Activated T-cell treated with anti-CD3 and anti-CD28 coated beads, Interleukin-2, amount 50 U/mL, for 4 hours (primary cell): ENCODE measurements at regions not wholly inside any gene's neighbourhood (a gene's known extent, or its start where the extent isn't known, plus 50 kb on each side); places are given as distances from the start of the nearest gene placed in this dataset.

Source experiments
- ATAC-seq, 2 donors: fragments of 200-7000 bp; cut with Tn5 transposase; one replicate each; pipeline ENCODE4 v1.10.0; 2021
- DNase-seq: peaks from one replicate; pipeline ENCODE4 v3.0.0-alpha.2; 2020
- H3K27me3 Mint-ChIP-seq: one replicate; pipeline ENCODE4 v1.8.0; 2021; ENCODE audit warnings: low read depth, mixed read lengths
- H3K36me3 Mint-ChIP-seq: one replicate; pipeline ENCODE4 v1.8.0; 2022; ENCODE audit warnings: mixed read lengths; ENCODE audit not compliant: insufficient read depth
- H3K4me1 Mint-ChIP-seq: one replicate; pipeline ENCODE4 v1.8.0; 2021; ENCODE audit warnings: low read depth, mixed read lengths
- H3K4me3 Mint-ChIP-seq: one replicate; pipeline ENCODE4 v1.8.0; 2021; ENCODE audit warnings: mild to moderate bottlenecking, moderate library complexity, mixed read lengths
- H3K9me3 Mint-ChIP-seq: one replicate; pipeline ENCODE4 v1.8.0; 2021; ENCODE audit warnings: mixed read lengths

DNA sequence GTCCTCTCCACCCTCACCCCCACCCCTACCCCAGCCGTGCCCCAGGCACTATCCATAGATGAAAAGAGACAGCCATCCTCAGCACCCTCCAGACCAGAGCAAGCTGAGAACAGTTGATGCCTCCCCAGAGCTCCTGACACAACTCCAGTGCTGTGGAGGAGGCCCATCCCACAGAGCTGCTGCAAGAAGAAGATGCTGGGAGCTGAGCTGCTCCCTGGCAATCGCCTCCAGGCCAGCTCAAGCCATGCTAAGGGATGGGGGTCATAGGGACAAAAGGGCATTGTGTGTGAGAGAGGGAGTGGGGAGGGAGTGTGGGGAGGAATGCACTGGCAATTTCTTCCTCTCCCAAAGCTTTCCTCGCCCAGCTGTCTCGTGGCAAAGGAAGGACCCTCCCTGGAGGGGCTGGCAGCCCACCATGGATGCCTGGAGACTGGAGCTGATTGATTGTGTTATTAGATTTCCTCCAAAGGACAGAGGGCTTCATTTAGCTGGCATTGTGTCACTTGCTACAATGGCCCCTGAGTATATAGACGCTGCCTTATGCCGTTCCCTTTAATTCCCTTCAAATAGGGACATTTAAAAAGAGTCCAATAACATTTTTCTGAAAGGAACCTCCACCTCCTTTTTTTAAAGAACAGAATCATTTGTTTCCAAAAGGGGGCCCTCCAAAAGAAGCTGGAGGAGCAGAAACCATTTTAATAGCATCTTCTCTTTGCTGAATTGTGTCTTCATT lies 476.4 kb downstream of the FOXO1 start:
- DNase-seq: no peak
- peak overlapping the region; percentile 53 for H3K4me3 Mint-ChIP-seq
- ATAC-seq: peak; percentile 0 to 2
- peaks cover 78% of the 10 kb centered on the region for H3K4me1 Mint-ChIP-seq
- no peaks in the 10 kb centered on the region for H3K36me3 Mint-ChIP-seq
- H3K27me3 Mint-ChIP-seq: no peaks in the 10 kb centered on the region
- H3K9me3 Mint-ChIP-seq: no peaks in the 10 kb centered on the region

DNA sequence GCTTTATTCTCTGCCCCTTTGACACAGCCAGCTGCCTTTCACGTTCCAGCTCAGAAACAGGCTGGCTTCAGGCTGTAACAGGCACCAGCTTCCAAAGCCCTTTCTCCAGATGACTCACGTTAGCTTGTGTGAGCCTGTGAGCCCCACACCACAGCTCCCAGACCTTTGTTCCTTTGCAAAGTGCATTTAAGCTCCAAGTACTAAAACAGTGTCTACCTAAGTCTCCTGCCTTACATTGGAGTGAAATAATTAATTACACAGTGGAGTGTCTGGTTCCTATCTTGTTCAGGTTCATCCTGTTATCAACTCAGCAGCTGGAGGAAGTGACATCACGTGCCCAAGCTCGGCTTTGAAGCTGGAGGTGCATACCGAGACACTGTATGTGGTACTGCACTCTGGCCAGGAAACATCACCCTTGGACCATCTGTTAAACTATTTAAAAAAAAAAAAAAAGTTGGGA lies 475.8 kb downstream of the FOXO1 start:
- no peaks in the 10 kb centered on the region for H3K9me3 Mint-ChIP-seq
- peaks cover 72% of the 10 kb centered on the region for H3K4me1 Mint-ChIP-seq
- ATAC-seq (peak; percentile 33 to 38), DNase-seq (peak; percentile 56)
- H3K4me3 Mint-ChIP-seq: peak overlapping the region; percentile 53
- no peaks in the 10 kb centered on the region for H3K27me3 Mint-ChIP-seq
- no peaks in the 10 kb centered on the region for H3K36me3 Mint-ChIP-seq

DNA sequence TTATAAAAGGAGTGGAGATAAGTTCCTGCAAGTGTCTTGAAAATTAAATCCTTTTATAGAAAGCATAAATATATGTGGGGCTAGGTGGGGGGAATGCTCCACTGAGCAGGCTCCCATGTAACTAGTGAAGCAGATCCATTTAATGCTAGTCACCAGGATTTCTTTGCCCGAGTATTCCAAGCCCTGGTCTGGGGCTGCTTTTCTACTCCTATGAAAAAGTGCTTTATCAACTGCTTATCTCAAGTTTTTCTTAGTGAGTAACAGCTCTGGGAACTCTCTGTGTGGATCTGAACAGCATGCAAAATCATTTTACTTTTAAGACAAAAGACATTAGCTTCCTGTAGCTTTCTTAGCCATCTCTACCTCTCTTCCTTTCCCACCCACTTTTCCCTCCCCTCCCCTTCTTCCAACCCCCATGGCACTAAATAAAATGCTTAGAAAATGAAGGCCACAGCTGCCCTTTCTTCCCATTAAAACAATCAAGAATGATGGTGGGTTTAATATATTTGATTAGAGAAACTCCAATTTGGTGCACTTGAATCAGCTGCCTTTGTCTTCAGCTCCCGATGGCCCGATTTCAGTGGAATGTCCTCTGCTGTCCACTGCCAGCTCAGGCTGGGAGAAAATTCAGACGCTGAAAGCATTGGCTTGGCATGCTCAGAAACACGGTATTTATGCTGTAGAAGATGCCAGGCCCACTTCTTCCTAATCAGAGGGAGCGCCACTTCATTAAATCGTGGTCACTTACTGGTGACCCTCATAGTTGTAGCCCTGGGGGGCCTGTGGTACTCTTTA lies 475.1 kb downstream of the FOXO1 start:
- DNase-seq (no peak), ATAC-seq (no peak)
- Mint-ChIP-seq H3K4me3 (no peak overlapping the region), H3K27me3 (no peaks in the 10 kb centered on the region), H3K4me1 (peaks cover 66% of the 10 kb centered on the region), H3K9me3 (no peaks in the 10 kb centered on the region), H3K36me3 (no peaks in the 10 kb centered on the region)

DNA sequence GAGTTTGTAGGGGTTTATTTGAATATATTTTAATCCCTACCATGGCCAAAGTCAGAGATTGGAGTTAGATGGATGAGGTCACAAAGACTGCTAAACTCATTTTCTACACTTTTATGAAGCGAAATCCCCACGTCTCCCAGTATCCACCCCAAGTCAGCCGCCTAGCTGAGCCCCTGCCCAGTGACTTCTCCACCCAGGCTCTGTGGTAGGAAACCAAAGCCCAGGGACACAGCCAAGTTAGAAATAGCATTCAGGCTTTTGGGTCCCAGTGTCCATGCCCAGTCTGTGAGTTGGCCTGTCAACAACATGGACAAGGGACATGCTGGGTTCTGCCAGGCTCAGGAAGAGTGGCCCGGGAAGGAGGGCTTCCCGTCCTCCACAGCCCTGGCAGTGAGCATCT lies 474.0 kb downstream of the FOXO1 start:
- Mint-ChIP-seq H3K4me1 (peaks cover 56% of the 10 kb centered on the region), H3K9me3 (no peaks in the 10 kb centered on the region), H3K4me3 (no peak overlapping the region), H3K36me3 (no peaks in the 10 kb centered on the region), H3K27me3 (no peaks in the 10 kb centered on the region)
- no peak for ATAC-seq
- no peak for DNase-seq

DNA sequence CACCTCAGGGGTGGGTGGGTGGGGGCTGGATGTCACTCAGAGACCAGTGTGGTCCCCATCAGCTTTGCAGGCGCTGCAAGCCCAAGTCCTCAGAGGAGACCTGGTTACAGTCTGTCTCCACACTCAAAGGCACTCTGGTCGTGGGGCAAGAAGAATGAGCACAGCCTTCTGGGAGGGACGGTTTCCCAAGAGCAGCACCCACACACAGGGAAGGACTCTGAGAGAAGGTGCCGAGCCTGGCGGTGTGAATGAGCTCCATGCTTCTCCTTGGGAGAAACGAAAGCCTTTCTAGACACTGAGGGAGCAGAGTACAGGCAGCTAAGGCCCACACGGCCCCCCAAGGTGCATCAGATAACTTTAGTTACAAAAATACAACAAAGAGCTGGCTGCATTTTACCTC lies 473.6 kb downstream of the FOXO1 start:
- ATAC-seq: no peak
- Mint-ChIP-seq H3K9me3 (no peaks in the 10 kb centered on the region), H3K27me3 (no peaks in the 10 kb centered on the region), H3K4me1 (peaks cover 52% of the 10 kb centered on the region), H3K36me3 (no peaks in the 10 kb centered on the region), H3K4me3 (no peak overlapping the region)
- DNase-seq: no peak

DNA sequence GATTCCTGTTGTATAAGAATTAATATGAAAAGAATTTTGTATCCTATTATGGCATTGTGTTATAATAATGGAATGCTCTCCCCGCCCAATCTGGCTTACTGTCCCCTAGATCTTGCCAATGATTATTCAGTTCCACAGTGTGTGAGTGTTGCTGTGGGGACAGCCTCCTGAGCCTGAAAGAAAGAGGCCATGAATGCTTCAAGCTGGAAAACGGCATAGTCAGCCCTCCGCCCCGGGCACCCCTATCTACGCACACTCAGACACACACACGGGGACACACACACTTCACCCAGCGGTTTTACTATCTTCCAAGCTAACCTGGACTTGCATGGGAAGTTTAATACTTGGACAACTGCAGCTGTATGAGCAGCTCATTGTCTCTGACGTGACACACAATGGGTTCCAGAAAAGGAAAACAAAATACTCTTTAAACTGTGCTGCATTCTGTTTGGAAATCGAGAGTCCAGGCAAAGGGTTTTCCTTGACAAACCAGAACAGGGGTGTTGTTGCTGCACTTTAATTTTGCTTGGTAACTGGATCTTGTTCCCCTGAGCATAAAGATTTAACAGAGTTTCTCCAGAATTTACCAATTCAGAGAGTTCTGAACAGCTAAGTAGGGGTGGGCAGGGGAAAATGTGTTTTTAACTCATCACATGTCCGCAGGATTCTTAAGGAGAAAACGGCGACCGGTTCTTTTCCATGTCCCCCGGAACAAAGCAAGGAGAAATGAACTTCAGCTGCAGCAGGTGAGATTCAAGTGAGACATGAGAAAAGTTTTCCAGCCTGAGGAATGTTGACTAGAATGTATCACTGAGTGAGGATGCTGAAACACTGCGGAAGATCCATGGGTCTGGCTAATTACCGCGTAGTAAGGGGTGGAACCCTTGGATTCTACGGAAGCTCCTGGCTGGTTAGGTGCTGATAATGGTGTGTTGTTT lies 472.9 kb downstream of the FOXO1 start:
- Mint-ChIP-seq H3K36me3 (no peaks in the 10 kb centered on the region), H3K4me3 (no peak overlapping the region), H3K27me3 (no peaks in the 10 kb centered on the region), H3K4me1 (peaks cover 46% of the 10 kb centered on the region), H3K9me3 (no peaks in the 10 kb centered on the region)
- ATAC-seq (no peak), DNase-seq (no peak)

DNA sequence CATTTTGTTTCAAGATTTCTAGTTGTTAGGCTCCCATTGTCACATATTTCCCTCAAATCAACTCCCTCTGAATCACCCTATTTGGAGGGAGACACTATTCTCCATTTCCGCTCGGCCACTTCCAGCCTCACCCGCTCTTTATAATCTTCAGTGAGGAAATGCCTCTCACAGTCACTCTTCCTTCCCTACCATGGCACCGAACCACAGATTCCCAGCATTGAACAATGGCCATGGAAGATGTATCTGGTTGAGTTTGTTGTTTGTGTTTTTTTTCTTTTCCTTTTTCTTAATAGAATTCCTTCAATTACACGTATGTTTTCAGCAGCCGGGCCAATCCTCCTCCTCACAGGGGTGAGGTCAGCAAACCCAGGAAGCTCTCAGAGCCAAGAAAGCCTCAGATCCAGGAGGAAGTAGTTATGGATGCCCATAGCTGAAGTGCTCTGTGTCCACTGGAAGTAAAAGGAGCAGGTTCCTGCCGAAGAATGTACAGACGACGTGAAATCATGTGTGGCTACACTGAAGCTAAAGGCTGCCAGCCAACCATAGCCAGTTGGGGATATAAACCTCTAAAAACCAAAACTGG lies 472.1 kb downstream of the FOXO1 start:
- Mint-ChIP-seq H3K36me3 (no peaks in the 10 kb centered on the region), H3K4me1 (peaks cover 39% of the 10 kb centered on the region), H3K9me3 (no peaks in the 10 kb centered on the region), H3K4me3 (no peak overlapping the region), H3K27me3 (no peaks in the 10 kb centered on the region)
- ATAC-seq (no peak), DNase-seq (no peak)

DNA sequence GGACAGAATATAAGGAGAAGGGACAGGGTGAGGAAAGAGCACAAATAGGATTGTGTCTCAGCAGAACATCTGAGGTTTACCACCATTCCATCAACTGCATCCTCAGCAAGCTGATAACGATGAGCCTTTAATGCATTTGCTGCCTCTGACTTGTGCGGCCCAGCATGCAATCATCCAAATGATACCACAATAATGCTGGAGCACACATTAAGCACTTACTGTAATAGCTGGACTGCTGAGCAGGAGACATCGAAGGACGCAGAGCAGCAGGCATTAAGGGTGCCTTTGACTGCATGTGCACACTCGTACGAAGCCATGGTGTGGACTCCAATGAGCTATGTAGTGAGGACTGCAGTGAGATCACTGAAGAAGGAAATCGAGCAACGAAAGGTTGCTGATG lies 469.4 kb downstream of the FOXO1 start:
- Mint-ChIP-seq H3K9me3 (no peaks in the 10 kb centered on the region), H3K4me1 (peaks cover 19% of the 10 kb centered on the region), H3K27me3 (no peaks in the 10 kb centered on the region), H3K36me3 (no peaks in the 10 kb centered on the region), H3K4me3 (no peak overlapping the region)
- ATAC-seq: no peak
- no peak for DNase-seq

DNA sequence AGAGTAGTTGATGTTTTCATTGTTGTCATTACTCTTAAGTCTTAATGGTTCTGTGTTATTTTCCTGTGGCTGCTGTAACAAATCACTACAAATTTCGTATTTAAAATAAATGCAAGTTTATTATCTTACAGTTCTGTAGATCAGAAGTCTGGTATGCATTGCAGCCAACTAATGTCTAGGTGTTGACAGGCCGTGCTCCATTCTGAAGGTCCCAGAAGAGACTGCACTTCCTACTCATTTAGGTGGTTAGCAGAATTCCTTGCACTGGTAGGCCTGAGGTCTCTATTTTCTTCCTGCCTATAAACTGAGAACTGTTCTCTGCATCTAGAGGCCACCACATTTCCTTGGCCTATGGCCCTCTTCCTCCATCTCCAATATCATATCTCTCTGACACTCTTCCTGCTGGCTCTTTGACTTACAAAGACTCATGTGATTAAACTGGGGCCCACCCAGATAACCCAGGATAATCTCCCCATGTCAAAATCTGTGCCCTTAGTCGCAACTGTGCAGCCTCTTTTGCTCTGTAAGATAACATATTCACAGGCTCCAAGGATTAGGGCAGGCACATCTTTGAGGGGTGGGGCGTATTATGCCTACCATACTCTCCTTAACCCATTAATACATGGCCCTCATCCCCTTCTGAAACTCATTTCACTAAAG lies 468.4 kb downstream of the FOXO1 start:
- H3K4me1 Mint-ChIP-seq: peaks cover 16% of the 10 kb centered on the region
- no peak for ATAC-seq
- no peaks in the 10 kb centered on the region for H3K27me3 Mint-ChIP-seq
- no peak for DNase-seq
- H3K9me3 Mint-ChIP-seq: no peaks in the 10 kb centered on the region
- no peaks in the 10 kb centered on the region for H3K36me3 Mint-ChIP-seq
- H3K4me3 Mint-ChIP-seq: no peak overlapping the region

DNA sequence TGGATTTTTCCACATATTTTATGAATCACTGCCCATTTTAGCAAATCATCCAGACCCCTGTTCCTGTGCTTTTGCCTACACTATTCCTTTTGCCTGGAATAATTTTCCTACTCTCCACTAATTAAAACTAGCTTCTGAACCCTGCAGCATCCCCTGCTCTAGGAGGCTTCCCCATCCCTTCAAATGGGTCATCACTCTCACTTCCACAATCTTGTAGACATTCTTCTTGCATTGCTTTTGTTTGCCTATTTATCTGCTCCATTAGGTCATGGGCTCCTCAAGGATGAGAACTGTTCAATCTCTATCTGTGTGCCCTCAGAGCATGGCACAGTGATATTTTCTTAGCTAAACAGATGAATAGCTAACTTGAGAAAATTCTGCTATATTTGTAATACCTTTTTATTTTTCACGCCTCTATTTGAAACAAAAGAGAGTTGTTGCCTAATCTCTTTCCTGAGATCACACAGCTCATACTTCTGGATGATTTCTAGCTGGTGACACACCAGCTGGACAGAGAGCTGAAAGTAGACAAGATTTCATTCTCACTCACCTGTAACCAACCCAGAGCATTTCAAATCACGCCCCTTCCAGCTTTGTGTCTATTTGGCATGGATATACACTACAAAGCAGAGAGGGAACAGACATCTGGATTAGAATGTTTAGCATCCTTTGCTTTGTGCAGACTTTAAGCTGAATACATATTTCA lies 466.0 kb downstream of the FOXO1 start:
- Mint-ChIP-seq H3K9me3 (peaks cover 5% of the 10 kb centered on the region), H3K4me3 (no peak overlapping the region), H3K36me3 (no peaks in the 10 kb centered on the region), H3K27me3 (no peaks in the 10 kb centered on the region), H3K4me1 (peaks cover 32% of the 10 kb centered on the region)
- DNase-seq (no peak), ATAC-seq (peak in 1 of 2 donors; percentile 46)

DNA sequence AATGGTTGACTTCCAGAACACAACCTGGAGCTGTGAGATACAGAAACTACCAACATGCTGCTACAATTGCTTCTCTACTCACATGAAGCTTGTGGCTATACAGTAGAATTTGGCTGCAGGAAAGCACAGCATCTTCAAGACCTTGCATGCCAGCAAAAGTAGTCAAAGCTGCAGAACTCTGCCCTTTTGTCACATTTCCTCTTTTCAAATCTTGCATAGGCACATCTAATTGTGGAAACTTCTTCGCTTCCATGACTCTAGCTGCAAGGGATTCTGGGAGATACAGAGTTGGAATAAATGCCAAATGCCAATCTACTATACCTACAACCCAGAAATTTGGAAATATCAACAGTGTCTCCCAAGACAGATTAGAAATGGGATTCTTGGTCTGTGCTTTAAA lies 462.2 kb downstream of the FOXO1 start:
- no peak for ATAC-seq
- DNase-seq: no peak
- no peak overlapping the region for H3K4me3 Mint-ChIP-seq
- H3K27me3 Mint-ChIP-seq: no peaks in the 10 kb centered on the region
- H3K9me3 Mint-ChIP-seq: peaks cover 9% of the 10 kb centered on the region
- peaks cover 67% of the 10 kb centered on the region for H3K4me1 Mint-ChIP-seq
- H3K36me3 Mint-ChIP-seq: peaks cover 2% of the 10 kb centered on the region

DNA sequence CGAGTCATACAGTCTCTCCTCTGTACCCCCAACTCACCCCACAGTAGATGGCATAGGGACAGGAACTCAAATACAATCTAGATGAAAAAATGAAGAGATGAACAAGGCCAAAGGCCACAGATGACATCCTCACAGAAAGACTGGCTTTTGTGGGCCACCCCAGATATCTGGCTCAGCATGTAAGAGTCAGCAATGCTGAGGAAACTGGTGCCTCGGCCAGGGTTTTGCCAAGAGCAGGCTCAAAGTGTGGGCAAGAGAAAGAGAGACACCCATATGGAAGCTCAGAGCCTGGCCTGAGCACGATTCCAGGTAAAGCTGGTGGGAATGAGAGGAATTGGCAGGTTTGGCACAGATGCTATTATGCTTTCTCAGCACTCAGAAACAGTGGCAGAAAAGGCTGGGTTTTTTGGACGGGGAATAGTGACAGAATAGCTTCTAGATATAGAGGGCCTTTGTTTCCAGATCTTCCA lies 460.6 kb downstream of the FOXO1 start:
- H3K4me1 Mint-ChIP-seq: peaks cover 64% of the 10 kb centered on the region
- ATAC-seq: peak in 1 of 2 donors; percentile 1
- no peaks in the 10 kb centered on the region for H3K27me3 Mint-ChIP-seq
- no peak for DNase-seq
- H3K4me3 Mint-ChIP-seq: no peak overlapping the region
- peaks cover 2% of the 10 kb centered on the region for H3K36me3 Mint-ChIP-seq
- peaks cover 9% of the 10 kb centered on the region for H3K9me3 Mint-ChIP-seq
